GM21515 (cell line): ENCODE measurements at regions not wholly inside any gene's neighbourhood (a gene's known extent, or its start where the extent isn't known, plus 50 kb on each side); places are given as distances from the start of the nearest gene placed in this dataset.
"Not testable (repeated sequence)": the region's sequence is repeated elsewhere in the genome, so short reads cannot be mapped to it uniquely, and the experiment has no call there.

Source experiments
- ATAC-seq: cut with Tn5 transposase; IDR thresholded peaks from one replicate; pipeline ENCODE4 v1.9.1; 2021; ENCODE audit not compliant: unreplicated experiment

GRCh38 chr1:222187566-222188332, 360.2 kb downstream of the HHIPL2 start:
- ATAC-seq = no peak

GRCh38 chr1:222182641-222183040, 365.3 kb downstream of the HHIPL2 start:
- ATAC-seq = no peak

- no peak for ATAC-seq
These were observed 366.7 kb downstream of the HHIPL2 start for GRCh38 chr1:222181191-222181590.

- not testable (repeated sequence) for ATAC-seq
These were observed 370.4 kb downstream of the HHIPL2 start for GRCh38 chr1:222177496-222177895.

- ATAC-seq = peak; percentile 85
These were observed 376.9 kb downstream of the HHIPL2 start for GRCh38 chr1:222171005-222171404.

GRCh38 chr1:222168621-222169020, 379.3 kb downstream of the HHIPL2 start:
- no peak for ATAC-seq

- ATAC-seq = no peak
These were observed 380.0 kb downstream of the HHIPL2 start for GRCh38 chr1:222167896-222168295.

GRCh38 chr1:222167111-222167510, 380.8 kb downstream of the HHIPL2 start:
- no peak for ATAC-seq

GRCh38 chr1:222165629-222166028, 382.3 kb downstream of the HHIPL2 start:
- ATAC-seq = no peak

GRCh38 chr1:222163895-222164294, 384.0 kb downstream of the HHIPL2 start:
- no peak for ATAC-seq

- no peak for ATAC-seq
These were observed 386.2 kb downstream of the HHIPL2 start for GRCh38 chr1:222161676-222162075.

- no peak for ATAC-seq
These were observed 390.3 kb downstream of the HHIPL2 start for GRCh38 chr1:222157612-222158011.

GRCh38 chr1:222140206-222140605, 398.3 kb upstream of the DUSP10 start:
- no peak for ATAC-seq

- no peak for ATAC-seq
These were observed 396.2 kb upstream of the DUSP10 start for GRCh38 chr1:222138095-222138494.

GRCh38 chr1:222136869-222137268, 395.0 kb upstream of the DUSP10 start:
- no peak for ATAC-seq

- ATAC-seq = no peak
These were observed 387.2 kb upstream of the DUSP10 start for GRCh38 chr1:222129041-222129440.

- no peak for ATAC-seq
These were observed 385.8 kb upstream of the DUSP10 start for GRCh38 chr1:222127526-222128152.

- no peak for ATAC-seq
These were observed 385.2 kb upstream of the DUSP10 start for GRCh38 chr1:222127096-222127495.

GRCh38 chr1:222126052-222126451, 384.2 kb upstream of the DUSP10 start:
- ATAC-seq = no peak

- ATAC-seq = no peak
These were observed 382.7 kb upstream of the DUSP10 start for GRCh38 chr1:222124602-222125001.

- ATAC-seq = no peak
These were observed 381.2 kb upstream of the DUSP10 start for GRCh38 chr1:222123111-222123510.

- ATAC-seq = no peak
These were observed 375.9 kb upstream of the DUSP10 start for GRCh38 chr1:222117809-222118208.
